Hepatocyte (in vitro differentiated cells): ENCODE measurements at regions not wholly inside any gene's neighbourhood (a gene's known extent, or its start where the extent isn't known, plus 50 kb on each side); places are given as distances from the start of the nearest gene placed in this dataset.

Experiments
- DNase-seq: peaks from one replicate; pipeline ENCODE4 v3.0.0-alpha.2; 2016; ENCODE audit warnings: low spot score
- H2AFZ ChIP-seq: fragments of 200-600 bp; sonication (generic); 2 replicates; pipeline ENCODE4 v1.6.0; 2016; ENCODE audit warnings: antibody characterized with exemption, mild to moderate bottlenecking
- H3K27ac ChIP-seq: fragments of 200-600 bp; sonication (generic); 2 replicates; pipeline ENCODE4 v1.5.1; 2016; ENCODE audit warnings: mild to moderate bottlenecking
- H3K27me3 ChIP-seq: fragments of 200-600 bp; sonication (generic); 2 replicates; pipeline ENCODE4 v1.6.1; 2016
- H3K36me3 ChIP-seq: fragments of 200-600 bp; sonication (generic); replicated peaks from 2 replicates; pipeline ENCODE4 v1.5.1; 2016; ENCODE audit warnings: low read depth; ENCODE audit not compliant: insufficient read depth
- H3K4me1 ChIP-seq: fragments of 200-600 bp; sonication (generic); 2 replicates; pipeline ENCODE4 v1.5.1; 2016; ENCODE audit warnings: mild to moderate bottlenecking, moderate library complexity; ENCODE audit not compliant: insufficient read depth
- H3K4me2 ChIP-seq: fragments of 200-600 bp; sonication (generic); 2 replicates; pipeline ENCODE4 v1.6.0; 2016
- H3K4me3 ChIP-seq: fragments of 200-600 bp; sonication (generic); 2 replicates; pipeline ENCODE4 v1.5.1; 2016; ENCODE audit warnings: mild to moderate bottlenecking
- H3K79me2 ChIP-seq: fragments of 200-600 bp; sonication (generic); 2 replicates; pipeline ENCODE4 v1.6.0; 2017; ENCODE audit warnings: mild to moderate bottlenecking
- H3K9me2 ChIP-seq: fragments of 200-600 bp; sonication (generic); replicated peaks from 2 replicates; pipeline ENCODE4 v1.6.0; 2017; ENCODE audit warnings: mild to moderate bottlenecking; ENCODE audit not compliant: insufficient read depth
- H3K9me3 ChIP-seq: fragments of 200-600 bp; sonication (generic); 2 replicates; pipeline ENCODE4 v1.5.1; 2016; ENCODE audit warnings: low read depth, mild to moderate bottlenecking
- H4K20me1 ChIP-seq: fragments of 200-600 bp; sonication (generic); 2 replicates; pipeline ENCODE4 v1.6.0; 2016; ENCODE audit warnings: mild to moderate bottlenecking; ENCODE audit not compliant: insufficient read depth, poor library complexity, severe bottlenecking
- EZH2 ChIP-seq: fragments of 200-600 bp; sonication (generic); IDR thresholded peaks from 2 replicates; pipeline ENCODE4 v1.6.1; 2016; ENCODE audit warnings: antibody characterized with exemption, mild to moderate bottlenecking, borderline replicate concordance
- EZH2phosphoT487 ChIP-seq: fragments of 200-600 bp; sonication (generic); IDR thresholded peaks from one replicate; pipeline ENCODE4 v1.6.1; 2018; ENCODE audit warnings: antibody characterized with exemption, mild to moderate bottlenecking, low read depth, moderate library complexity; ENCODE audit not compliant: unreplicated experiment, severe bottlenecking
- WGBS: methylation state at CpG from one replicate; pipeline ENCODE4 v1.1.6; 2016; ENCODE audit warnings: low lambda C conversion rate; ENCODE audit errors: missing lambda C conversion rate; 5-methylcytosine and 5-hydroxymethylcytosine counted together
- TF ChIP-seq, protein P1 (sequence below): fragments of 200-600 bp; sonication (generic); IDR thresholded peaks from 2 replicates; pipeline ENCODE4 v1.5.1; 2016; ENCODE audit warnings: antibody characterized with exemption, mild to moderate bottlenecking; ENCODE audit not compliant: poor library complexity

GRCh38 chr3:161925749-161926360 lies 429.2 kb downstream of the OTOL1 start:
- H3K4me2 ChIP-seq, result no peak overlapping the region

GRCh38 chr3:161927131-161927530 lies 430.5 kb downstream of the OTOL1 start:
- H3K36me3 ChIP-seq, result no peaks in the 10 kb centered on the region
- H3K27ac ChIP-seq, result no peak overlapping the region
- H3K9me2 ChIP-seq, result no peaks in the 10 kb centered on the region
- WGBS, result 85% methylated on average over 1 of the region's 1 CpG
- DNase-seq, result no peak
- no peaks in the 10 kb centered on the region for H3K4me1 ChIP-seq
- H3K79me2 ChIP-seq, result no peaks in the 10 kb centered on the region
- H3K4me3 ChIP-seq, result no peak overlapping the region
- H3K27me3 ChIP-seq, result no peaks in the 10 kb centered on the region
- no peaks in the 10 kb centered on the region for H3K9me3 ChIP-seq
- no peak overlapping the region for H3K4me2 ChIP-seq
- H4K20me1 ChIP-seq, result no peaks in the 10 kb centered on the region
- H2AFZ ChIP-seq, result no peak overlapping the region
- TF ChIP-seq EZH2phosphoT487 (no peak), EZH2 (no peak)
- TF ChIP-seq, protein P1, sequence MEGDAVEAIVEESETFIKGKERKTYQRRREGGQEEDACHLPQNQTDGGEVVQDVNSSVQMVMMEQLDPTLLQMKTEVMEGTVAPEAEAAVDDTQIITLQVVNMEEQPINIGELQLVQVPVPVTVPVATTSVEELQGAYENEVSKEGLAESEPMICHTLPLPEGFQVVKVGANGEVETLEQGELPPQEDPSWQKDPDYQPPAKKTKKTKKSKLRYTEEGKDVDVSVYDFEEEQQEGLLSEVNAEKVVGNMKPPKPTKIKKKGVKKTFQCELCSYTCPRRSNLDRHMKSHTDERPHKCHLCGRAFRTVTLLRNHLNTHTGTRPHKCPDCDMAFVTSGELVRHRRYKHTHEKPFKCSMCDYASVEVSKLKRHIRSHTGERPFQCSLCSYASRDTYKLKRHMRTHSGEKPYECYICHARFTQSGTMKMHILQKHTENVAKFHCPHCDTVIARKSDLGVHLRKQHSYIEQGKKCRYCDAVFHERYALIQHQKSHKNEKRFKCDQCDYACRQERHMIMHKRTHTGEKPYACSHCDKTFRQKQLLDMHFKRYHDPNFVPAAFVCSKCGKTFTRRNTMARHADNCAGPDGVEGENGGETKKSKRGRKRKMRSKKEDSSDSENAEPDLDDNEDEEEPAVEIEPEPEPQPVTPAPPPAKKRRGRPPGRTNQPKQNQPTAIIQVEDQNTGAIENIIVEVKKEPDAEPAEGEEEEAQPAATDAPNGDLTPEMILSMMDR, result no peak

More at GRCh38 chr3:161925749-161926360, 429.2 kb downstream of the OTOL1 start:
- H3K27me3 ChIP-seq, result no peaks in the 10 kb centered on the region
- no peaks in the 10 kb centered on the region for H3K9me3 ChIP-seq
- no peak overlapping the region for H3K4me3 ChIP-seq
- no peak overlapping the region for H2AFZ ChIP-seq
- no peak overlapping the region for H3K27ac ChIP-seq
- H3K9me2 ChIP-seq, result no peaks in the 10 kb centered on the region
- H4K20me1 ChIP-seq, result no peaks in the 10 kb centered on the region
- no peaks in the 10 kb centered on the region for H3K4me1 ChIP-seq
- WGBS, result 87% methylated on average over 2 of the region's 2 CpGs
- no peaks in the 10 kb centered on the region for H3K36me3 ChIP-seq
- no peak for TF ChIP-seq EZH2phosphoT487
- TF ChIP-seq EZH2, result no peak
- TF ChIP-seq, protein P1, result no peak
- H3K79me2 ChIP-seq, result no peaks in the 10 kb centered on the region
- no peak for DNase-seq

GRCh38 chr3:161939918-161940620 lies 443.5 kb downstream of the OTOL1 start:
- no peaks in the 10 kb centered on the region for H3K27me3 ChIP-seq
- no peak overlapping the region for H2AFZ ChIP-seq
- no peaks in the 10 kb centered on the region for H3K9me2 ChIP-seq
- no peaks in the 10 kb centered on the region for H3K79me2 ChIP-seq
- 78% methylated on average over 4 of the region's 4 CpGs for WGBS
- H3K27ac ChIP-seq, result no peak overlapping the region
- no peak for DNase-seq
- H3K4me2 ChIP-seq, result no peak overlapping the region
- H3K36me3 ChIP-seq, result no peaks in the 10 kb centered on the region
- TF ChIP-seq EZH2 (no peak), EZH2phosphoT487 (no peak)
- TF ChIP-seq, protein P1, result no peak
- H4K20me1 ChIP-seq, result no peaks in the 10 kb centered on the region
- H3K4me1 ChIP-seq, result no peaks in the 10 kb centered on the region
- no peak overlapping the region for H3K4me3 ChIP-seq
- no peaks in the 10 kb centered on the region for H3K9me3 ChIP-seq
